ENCODE measurements at regions not wholly inside any gene's neighbourhood (a gene's known extent, or its start where the extent isn't known, plus 50 kb on each side); places are given as distances from the start of the nearest gene placed in this dataset.

- DNase-seq: no peak
- Histone ChIP-seq H3K4me1 (ENCODE audit: control insufficient read depth, insufficient read depth, low read length) (no peaks in the 10 kb centered on the region), H3K36me3 (ENCODE audit: control insufficient read depth, insufficient read depth, low read length) (no peaks in the 10 kb centered on the region), H3K27ac (ENCODE audit: low read length) (no peak overlapping the region), H3K4me3 (ENCODE audit: low read length) (no peak overlapping the region), H3K27me3 (ENCODE audit: control insufficient read depth, insufficient read depth, low read length) (no peaks in the 10 kb centered on the region), H3K9me3 (replicated peaks; ENCODE audit: control insufficient read depth, low read depth, low read length) (peaks cover 8% of the 10 kb centered on the region)
- 71% methylated on average over 1 of the region's 3 CpGs for WGBS (ENCODE audit: insufficient coverage)
These were observed 181.4 kb upstream of the BCL6 start for GRCh38 chr3:187926620-187927019.

GRCh38 chr3:187927565-187927964 is 182.3 kb upstream of the BCL6 start:
- Histone ChIP-seq H3K4me1 (ENCODE audit: control insufficient read depth, insufficient read depth, low read length) (no peaks in the 10 kb centered on the region), H3K27me3 (ENCODE audit: control insufficient read depth, insufficient read depth, low read length) (no peaks in the 10 kb centered on the region), H3K27ac (ENCODE audit: low read length) (no peak overlapping the region), H3K36me3 (ENCODE audit: control insufficient read depth, insufficient read depth, low read length) (no peaks in the 10 kb centered on the region), H3K4me3 (ENCODE audit: low read length) (no peak overlapping the region), H3K9me3 (replicated peaks; ENCODE audit: control insufficient read depth, low read depth, low read length) (peaks cover 8% of the 10 kb centered on the region)
- WGBS (ENCODE audit: insufficient coverage): no CpG with 5 or more reads among the region's 1 CpG
- DNase-seq: no peak

DNA sequence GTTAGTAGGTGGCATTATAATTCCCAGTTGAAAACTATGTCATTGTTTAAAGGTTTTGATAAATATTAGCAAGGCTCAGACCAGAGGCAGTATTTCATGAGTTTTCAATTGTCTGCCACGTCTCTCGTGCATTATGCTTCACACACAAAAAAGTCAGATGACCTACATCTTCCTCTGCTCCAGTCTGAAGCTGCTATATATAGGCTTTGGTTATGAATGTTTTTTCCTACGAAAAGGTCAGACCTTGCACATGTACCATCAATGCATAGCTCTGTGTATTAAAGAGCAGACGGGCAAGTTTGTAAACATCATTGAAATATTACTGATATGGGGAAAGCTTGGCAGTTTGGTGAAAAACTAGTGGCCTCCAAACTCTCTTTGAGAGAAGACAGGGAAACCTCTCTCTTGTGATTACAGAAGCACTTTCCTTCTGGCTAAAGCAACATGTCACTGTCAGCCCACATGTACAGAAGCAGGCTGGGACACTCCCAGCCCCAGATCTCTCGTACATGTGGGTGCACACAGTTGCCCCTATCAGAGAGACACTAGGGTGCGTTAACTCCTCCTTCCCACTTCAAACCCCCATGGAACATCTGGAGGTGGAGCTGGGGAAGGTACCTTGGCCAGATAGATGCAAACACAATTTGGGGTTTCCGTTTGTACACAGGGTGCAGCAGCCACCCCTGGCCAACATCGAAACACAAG is 184.0 kb upstream of the BCL6 start:
- Histone ChIP-seq H3K4me3 (ENCODE audit: low read length) (no peak overlapping the region), H3K27ac (ENCODE audit: low read length) (no peak overlapping the region), H3K9me3 (replicated peaks; ENCODE audit: control insufficient read depth, low read depth, low read length) (peaks cover 7% of the 10 kb centered on the region), H3K36me3 (ENCODE audit: control insufficient read depth, insufficient read depth, low read length) (no peaks in the 10 kb centered on the region), H3K4me1 (ENCODE audit: control insufficient read depth, insufficient read depth, low read length) (no peaks in the 10 kb centered on the region), H3K27me3 (ENCODE audit: control insufficient read depth, insufficient read depth, low read length) (no peaks in the 10 kb centered on the region)
- DNase-seq: peak; percentile 32
- 72% methylated on average over 3 of the region's 8 CpGs for WGBS (ENCODE audit: insufficient coverage)

DNA sequence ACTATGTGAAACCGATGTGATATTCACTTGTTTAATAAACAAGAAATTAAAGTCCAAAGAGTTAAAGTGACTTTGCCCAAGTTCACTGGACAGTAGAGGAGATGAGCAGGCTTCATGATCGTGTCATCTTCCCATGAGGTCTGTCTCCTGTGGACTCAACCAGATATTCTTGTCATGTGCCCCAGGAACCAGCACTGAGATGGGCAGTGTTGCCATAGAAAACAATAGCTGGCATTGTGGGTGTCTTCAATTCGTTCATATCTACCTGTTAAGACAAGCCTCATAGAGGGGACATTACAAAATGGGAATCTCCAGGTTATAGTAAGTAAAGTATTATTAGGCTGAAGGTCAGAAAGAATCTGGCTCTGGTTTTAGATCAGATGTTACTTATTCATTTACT is 184.8 kb upstream of the BCL6 start:
- DNase-seq: no peak
- no peak overlapping the region for H3K4me3 ChIP-seq (ENCODE audit: low read length)
- no peaks in the 10 kb centered on the region for H3K27me3 ChIP-seq (ENCODE audit: control insufficient read depth, insufficient read depth, low read length)
- H3K4me1 ChIP-seq (ENCODE audit: control insufficient read depth, insufficient read depth, low read length): no peaks in the 10 kb centered on the region
- no peak overlapping the region for H3K27ac ChIP-seq (ENCODE audit: low read length)
- WGBS (ENCODE audit: insufficient coverage): 78% methylated on average over 1 of the region's 3 CpGs
- H3K9me3 ChIP-seq (replicated peaks; ENCODE audit: control insufficient read depth, low read depth, low read length): no peaks in the 10 kb centered on the region
- H3K36me3 ChIP-seq (ENCODE audit: control insufficient read depth, insufficient read depth, low read length): no peaks in the 10 kb centered on the region

- H3K4me1 ChIP-seq (ENCODE audit: control insufficient read depth, insufficient read depth, low read length): peaks cover 7% of the 10 kb centered on the region
- no peak overlapping the region for H3K4me3 ChIP-seq (ENCODE audit: low read length)
- H3K27ac ChIP-seq (ENCODE audit: low read length): no peak overlapping the region
- 93% methylated on average over 3 of the region's 4 CpGs for WGBS (ENCODE audit: insufficient coverage)
- no peaks in the 10 kb centered on the region for H3K36me3 ChIP-seq (ENCODE audit: control insufficient read depth, insufficient read depth, low read length)
- H3K9me3 ChIP-seq (replicated peaks; ENCODE audit: control insufficient read depth, low read depth, low read length): no peaks in the 10 kb centered on the region
- DNase-seq: no peak
- H3K27me3 ChIP-seq (ENCODE audit: control insufficient read depth, insufficient read depth, low read length): no peaks in the 10 kb centered on the region
These were observed 185.8 kb upstream of the BCL6 start for GRCh38 chr3:187931101-187931500.

GRCh38 chr3:187931770-187932278 is 186.6 kb upstream of the BCL6 start:
- peaks cover 7% of the 10 kb centered on the region for H3K4me1 ChIP-seq (ENCODE audit: control insufficient read depth, insufficient read depth, low read length)
- no peak overlapping the region for H3K4me3 ChIP-seq (ENCODE audit: low read length)
- H3K27me3 ChIP-seq (ENCODE audit: control insufficient read depth, insufficient read depth, low read length): no peaks in the 10 kb centered on the region
- no peak for DNase-seq
- no peak overlapping the region for H3K27ac ChIP-seq (ENCODE audit: low read length)
- no peaks in the 10 kb centered on the region for H3K36me3 ChIP-seq (ENCODE audit: control insufficient read depth, insufficient read depth, low read length)
- H3K9me3 ChIP-seq (replicated peaks; ENCODE audit: control insufficient read depth, low read depth, low read length): no peaks in the 10 kb centered on the region
- no CpG with 5 or more reads among the region's 4 CpGs for WGBS (ENCODE audit: insufficient coverage)

DNA sequence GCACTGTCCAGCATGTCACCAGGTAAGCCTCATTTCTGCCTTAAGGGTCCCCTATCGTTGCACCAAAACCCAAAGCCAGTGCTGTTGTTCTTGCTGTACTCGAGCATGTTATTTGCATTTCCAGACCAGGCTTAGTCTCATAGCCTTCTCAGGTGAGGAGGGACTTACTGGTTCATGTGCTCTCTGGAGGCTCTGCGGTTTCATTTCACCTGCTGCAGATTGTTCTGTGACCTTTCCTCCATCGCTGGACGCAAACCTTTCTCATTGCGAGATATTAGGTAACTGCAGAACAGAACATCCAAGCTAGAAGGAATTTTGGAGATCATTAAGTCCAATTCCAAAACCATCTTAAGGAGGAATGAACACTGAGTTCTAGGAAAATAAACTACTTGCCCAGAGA is 187.3 kb upstream of the BCL6 start:
- H3K36me3 ChIP-seq (ENCODE audit: control insufficient read depth, insufficient read depth, low read length): no peaks in the 10 kb centered on the region
- no peak overlapping the region for H3K4me3 ChIP-seq (ENCODE audit: low read length)
- WGBS (ENCODE audit: insufficient coverage): 83% methylated on average over 3 of the region's 6 CpGs
- no peak overlapping the region for H3K27ac ChIP-seq (ENCODE audit: low read length)
- no peaks in the 10 kb centered on the region for H3K27me3 ChIP-seq (ENCODE audit: control insufficient read depth, insufficient read depth, low read length)
- no peak for DNase-seq
- H3K4me1 ChIP-seq (ENCODE audit: control insufficient read depth, insufficient read depth, low read length): peaks cover 7% of the 10 kb centered on the region
- no peaks in the 10 kb centered on the region for H3K9me3 ChIP-seq (replicated peaks; ENCODE audit: control insufficient read depth, low read depth, low read length)

GRCh38 chr3:187935623-187936156 is 190.4 kb upstream of the BCL6 start:
- Histone ChIP-seq H3K4me3 (ENCODE audit: low read length) (no peak overlapping the region), H3K36me3 (ENCODE audit: control insufficient read depth, insufficient read depth, low read length) (no peaks in the 10 kb centered on the region), H3K27ac (ENCODE audit: low read length) (peak overlapping the region; percentile 68), H3K27me3 (ENCODE audit: control insufficient read depth, insufficient read depth, low read length) (no peaks in the 10 kb centered on the region), H3K9me3 (replicated peaks; ENCODE audit: control insufficient read depth, low read depth, low read length) (no peaks in the 10 kb centered on the region), H3K4me1 (ENCODE audit: control insufficient read depth, insufficient read depth, low read length) (peaks cover 7% of the 10 kb centered on the region)
- WGBS (ENCODE audit: insufficient coverage): 73% methylated on average over 15 of the region's 17 CpGs
- no peak for DNase-seq

DNA sequence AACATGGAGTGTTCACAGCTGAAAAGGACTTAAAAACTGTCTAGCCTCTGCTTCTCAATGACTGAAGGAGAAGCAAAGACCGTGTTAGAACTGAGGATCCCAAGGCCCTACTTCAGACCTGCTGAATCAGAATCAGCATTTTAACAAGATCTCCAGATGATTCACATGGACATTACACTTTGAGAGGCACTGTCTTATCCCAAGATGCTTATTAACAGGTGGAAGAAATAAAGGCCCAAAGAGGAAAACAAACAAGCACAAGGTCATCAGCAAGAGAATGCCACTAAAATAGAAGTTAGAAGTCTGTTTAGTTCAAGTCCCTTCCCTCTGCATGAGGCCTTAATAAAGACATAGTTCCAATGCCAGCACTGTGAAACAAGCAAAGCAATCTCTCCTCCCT is 191.4 kb upstream of the BCL6 start:
- Histone ChIP-seq H3K4me3 (ENCODE audit: low read length) (no peak overlapping the region), H3K27me3 (ENCODE audit: control insufficient read depth, insufficient read depth, low read length) (no peaks in the 10 kb centered on the region), H3K9me3 (replicated peaks; ENCODE audit: control insufficient read depth, low read depth, low read length) (no peaks in the 10 kb centered on the region), H3K27ac (ENCODE audit: low read length) (no peak overlapping the region), H3K36me3 (ENCODE audit: control insufficient read depth, insufficient read depth, low read length) (no peaks in the 10 kb centered on the region), H3K4me1 (ENCODE audit: control insufficient read depth, insufficient read depth, low read length) (peaks cover 7% of the 10 kb centered on the region)
- WGBS (ENCODE audit: insufficient coverage): 60% methylated on average over 1 of the region's 1 CpG
- DNase-seq: no peak

DNA sequence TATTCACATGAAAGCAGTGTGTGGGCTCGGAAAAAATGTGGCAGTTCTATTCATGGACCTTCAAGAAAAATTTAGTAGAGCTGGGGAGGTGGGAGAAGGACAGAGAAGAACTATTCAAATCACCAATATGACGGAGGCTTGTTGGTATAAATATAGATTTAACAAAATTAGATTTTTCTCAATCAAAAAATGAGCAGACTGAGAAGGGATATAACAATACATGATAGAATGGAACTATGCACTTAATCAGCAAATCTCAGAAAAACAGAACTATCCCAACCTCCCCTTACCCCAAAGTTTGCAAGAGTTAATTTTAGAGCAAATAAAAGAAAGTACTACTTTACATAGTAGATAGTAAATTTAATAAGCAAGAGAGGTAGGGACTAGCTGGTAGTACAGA is 194.6 kb upstream of the BCL6 start:
- no CpG with 5 or more reads among the region's 2 CpGs for WGBS (ENCODE audit: insufficient coverage)

More for the DNA sequence above, 194.6 kb upstream of the BCL6 start:
- peaks cover 9% of the 10 kb centered on the region for H3K4me1 ChIP-seq (ENCODE audit: control insufficient read depth, insufficient read depth, low read length)
- no peaks in the 10 kb centered on the region for H3K36me3 ChIP-seq (ENCODE audit: control insufficient read depth, insufficient read depth, low read length)
- H3K27ac ChIP-seq (ENCODE audit: low read length): no peak overlapping the region
- no peaks in the 10 kb centered on the region for H3K9me3 ChIP-seq (replicated peaks; ENCODE audit: control insufficient read depth, low read depth, low read length)
- H3K4me3 ChIP-seq (ENCODE audit: low read length): no peak overlapping the region
- H3K27me3 ChIP-seq (ENCODE audit: control insufficient read depth, insufficient read depth, low read length): no peaks in the 10 kb centered on the region
- DNase-seq: no peak

Data from muscle of leg (tissue), 3 donors.